Activated CD4-positive, alpha-beta T cell treated with anti-CD3 and anti-CD28 coated beads, Interleukin-2, amount 50 U/mL, for 48 hours (primary cell): ENCODE measurements at regions not wholly inside any gene's neighbourhood (a gene's known extent, or its start where the extent isn't known, plus 50 kb on each side); places are given as distances from the start of the nearest gene placed in this dataset.

Experiments
- DNase-seq, 2 experiments: peaks; one replicate each; pipeline ENCODE4 v3.0.0-alpha.2; 2020

DNA sequence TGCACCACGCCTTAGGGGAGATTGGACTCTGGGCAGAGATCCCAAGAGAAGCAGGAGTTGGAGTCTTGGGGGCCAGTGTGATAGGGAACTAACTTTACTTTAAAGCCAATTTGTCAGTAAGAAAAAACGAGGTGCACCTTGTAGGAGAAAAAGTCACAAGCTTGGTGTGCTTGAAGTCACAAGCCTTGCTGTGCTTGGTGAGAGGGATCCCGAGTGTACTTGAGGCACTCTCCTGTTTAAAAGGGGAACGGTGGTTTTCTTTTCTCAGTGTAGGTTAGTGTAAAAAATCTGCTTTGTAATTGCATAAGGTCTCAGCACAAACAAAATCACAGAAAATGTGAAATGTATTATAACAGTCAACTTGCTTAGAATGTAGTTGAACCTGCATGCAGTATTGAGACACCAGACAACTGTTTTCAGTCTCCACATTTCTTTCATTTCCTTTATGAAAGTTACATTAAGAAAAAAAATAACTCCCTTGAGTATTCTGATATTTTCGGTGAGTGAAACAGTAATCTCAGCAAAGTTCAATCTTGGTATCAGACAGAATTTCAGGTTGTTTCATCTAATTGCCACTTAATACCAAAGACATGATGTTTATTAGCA is 111.1 kb upstream of the DUSP22 start:
- no peak for DNase-seq

DNA sequence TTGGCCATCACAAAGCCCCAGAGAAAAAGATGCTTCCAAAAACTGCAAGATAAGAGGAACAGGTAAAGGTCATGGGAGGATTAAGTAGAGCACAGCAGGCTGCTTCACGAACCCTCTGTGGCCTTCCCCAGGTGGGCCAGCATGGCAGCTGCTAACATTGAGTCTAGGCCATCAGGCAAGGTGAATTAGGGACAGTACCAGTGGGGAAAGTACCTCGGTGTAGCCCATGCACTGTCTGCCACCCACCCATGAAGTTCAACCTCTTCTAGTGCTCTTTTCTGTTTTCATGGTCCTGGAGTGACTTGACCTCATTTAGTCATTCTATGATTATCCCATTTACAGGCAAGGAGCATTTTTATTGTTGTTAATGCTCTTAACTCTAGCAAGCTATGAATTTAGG is 108.6 kb upstream of the DUSP22 start:
- no peak for DNase-seq

DNA sequence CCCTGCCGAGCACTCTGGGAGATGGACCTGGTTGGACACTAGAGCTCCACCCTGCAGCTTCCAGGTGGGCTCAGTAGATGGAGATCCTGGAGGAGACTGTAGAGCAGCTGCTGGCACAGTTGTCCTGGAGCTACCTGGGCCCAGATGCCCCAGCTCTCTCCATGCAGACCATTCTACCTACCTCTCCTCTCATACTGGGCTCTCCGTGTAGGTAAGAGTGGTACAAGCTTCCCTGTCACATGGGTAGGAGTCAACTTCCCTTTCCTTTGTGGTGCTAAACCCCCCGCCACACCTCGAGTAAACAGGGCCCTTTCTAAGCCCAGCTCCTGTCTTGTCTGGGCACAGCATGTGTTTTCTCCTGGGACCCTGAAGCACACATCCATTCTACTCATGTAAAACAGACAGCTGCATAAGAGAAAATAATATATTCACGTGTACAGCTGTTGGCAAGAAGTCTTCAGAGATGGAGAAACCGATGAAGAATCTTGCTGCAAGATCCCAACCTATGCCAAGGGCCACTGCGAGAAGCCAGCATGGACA is 108.1 kb upstream of the DUSP22 start:
- no peak for DNase-seq

DNA sequence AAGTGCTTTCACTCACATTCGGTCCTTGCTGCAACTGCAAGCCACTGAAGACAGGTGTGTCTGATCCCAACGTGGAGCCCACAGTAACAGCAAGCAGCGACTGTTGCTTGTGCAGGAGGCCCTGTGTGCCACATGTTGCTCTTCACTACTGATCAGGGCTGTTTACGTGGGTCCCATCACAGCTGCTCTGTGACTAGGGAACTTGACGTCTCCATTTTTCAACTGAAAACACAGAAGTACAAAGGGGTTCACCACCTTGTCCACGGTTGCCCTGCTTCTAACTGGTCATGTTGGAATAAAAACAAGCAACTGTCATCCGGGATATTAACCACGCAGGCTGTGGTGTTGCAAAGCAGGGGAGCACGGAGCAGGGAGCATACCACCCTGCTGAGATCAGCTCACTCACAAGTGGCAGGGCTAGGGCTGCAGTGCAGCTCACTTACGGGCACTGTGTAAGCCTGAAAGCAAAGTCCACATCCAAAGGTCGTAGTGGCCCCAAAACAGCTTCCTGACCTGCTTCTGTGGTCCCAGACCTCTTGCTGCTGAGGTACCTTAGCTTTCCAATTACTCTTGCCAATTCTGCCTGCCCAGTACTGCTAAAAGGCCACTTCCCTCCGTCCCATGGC is 105.8 kb upstream of the DUSP22 start:
- DNase-seq = no peak

DNA sequence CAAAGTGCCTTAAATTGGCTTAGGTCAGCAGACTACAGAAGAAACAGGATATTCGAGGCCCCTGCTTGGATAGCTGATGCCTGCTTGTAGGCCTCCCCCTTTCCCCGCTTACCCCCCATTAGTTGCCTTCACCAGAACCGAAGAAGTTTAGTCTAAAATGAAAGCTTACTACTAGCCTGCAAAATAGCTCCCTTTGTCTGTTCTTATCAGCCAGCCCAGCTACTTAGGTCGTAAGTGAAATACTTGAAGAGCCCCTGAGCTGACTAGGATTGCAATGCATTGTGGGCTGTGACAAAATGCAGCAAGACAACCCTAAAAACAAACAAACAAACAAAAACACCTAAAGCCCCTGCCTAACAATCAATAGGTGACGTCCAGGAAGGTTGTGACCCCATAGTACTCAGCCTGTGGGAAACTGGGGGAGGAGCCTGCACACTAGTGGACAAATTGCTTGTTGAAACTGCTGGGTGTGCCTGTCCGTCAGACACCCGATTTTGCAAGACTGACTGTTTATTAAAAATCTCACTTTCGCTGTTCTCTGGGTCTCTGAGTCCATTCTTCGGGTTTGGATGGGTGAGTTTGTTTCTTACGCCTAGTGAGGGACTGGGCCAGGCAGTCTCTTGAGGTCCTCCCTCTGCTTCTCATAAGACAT is 105.0 kb upstream of the DUSP22 start:
- no peak for DNase-seq

DNA sequence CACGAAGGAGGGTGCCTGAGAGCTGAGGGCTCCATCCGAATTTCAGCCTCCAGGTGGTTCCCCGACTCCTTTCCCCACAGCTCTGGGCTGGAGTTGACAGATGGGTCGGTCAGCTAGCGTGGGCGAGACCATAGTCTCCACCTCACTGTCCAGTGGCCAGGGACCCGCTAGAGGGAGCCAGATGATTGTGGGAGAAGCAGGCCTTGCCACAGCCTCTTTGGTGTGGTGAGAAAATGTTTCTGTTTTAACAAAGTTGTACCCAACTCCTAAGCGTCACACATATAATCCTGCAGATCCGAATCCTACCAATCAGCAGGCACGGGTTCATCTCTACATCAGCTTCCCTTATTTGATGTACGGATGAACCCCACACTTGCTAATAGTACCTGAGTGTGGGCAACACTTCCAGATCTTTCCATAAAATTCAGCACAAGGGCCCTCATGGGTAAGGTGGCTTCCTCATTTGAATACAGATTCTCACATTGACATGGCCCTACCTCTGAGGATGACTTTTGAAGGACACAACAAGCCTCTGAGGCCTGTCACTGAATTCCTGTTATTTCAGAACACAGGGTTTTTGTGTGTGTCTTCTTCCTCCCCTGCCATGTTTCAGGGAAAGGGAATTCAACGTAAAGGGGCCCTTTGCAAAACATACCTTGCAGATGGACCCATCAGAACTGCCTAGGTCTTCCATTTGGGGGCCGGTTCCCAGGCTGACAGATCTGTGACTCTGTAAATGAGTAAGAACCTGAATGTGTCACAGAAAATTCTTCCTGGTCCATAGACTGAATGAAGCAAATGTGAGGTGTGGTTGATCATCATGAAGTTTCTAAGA is 103.2 kb upstream of the DUSP22 start:
- DNase-seq = peak; percentile 85 to 89

DNA sequence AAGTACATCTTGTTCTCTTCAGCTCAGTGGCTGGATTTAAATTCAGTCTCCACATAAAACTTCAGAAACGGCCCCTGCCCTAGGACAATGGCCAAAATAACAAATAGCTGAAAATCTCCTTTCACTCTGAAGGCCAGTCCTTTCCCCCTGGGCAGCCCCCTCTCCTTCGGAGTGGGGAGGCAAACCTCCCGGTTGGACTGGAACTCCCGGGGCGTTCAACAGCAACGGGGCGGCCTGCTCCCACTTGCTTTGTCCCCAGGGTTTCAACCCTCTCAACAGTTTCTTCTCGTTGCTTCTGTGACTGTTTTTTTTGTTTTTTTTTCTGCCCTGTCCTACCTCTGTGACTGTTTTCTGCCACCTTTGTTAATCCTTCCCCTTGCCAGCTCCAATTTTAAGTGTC is 102.6 kb upstream of the DUSP22 start:
- no peak for DNase-seq

DNA sequence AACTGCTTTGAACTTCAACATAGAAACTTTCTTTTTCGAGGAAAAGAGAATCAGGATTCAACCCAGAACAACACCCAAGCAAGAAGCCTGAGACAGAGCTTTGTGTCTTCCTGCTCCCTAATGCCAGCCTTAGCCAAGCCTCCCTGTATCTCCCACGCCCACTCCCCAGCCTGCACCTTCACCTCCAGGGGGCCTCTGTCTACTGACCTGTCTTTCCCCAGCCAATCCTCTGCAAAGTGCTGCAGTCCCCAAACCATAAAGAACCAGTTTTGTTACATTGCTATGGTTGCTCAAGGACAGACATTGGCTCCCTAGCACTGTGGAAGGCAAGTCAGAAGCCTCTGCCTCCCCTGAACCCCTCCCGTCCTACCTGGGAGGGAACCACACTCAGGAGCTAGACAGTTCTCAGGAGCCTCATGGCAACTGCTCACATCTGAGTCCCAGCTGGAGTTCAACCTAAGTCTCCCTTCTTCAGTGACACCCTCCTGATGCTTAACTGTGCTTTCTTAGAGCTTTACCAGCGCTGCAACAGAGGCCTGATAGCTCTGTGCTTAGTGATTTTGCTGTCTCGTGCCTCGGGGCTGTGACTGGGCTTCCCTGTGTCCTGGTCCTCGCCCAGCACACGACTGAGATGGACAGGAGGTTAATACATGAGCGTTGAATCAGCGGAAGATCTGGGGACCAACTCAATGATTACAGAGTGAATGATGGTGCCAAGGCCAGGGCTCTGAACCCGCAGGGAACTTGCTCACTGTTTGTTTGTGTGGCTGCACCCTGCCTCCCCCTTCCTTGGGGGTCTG is 101.5 kb upstream of the DUSP22 start:
- DNase-seq = no peak

DNA sequence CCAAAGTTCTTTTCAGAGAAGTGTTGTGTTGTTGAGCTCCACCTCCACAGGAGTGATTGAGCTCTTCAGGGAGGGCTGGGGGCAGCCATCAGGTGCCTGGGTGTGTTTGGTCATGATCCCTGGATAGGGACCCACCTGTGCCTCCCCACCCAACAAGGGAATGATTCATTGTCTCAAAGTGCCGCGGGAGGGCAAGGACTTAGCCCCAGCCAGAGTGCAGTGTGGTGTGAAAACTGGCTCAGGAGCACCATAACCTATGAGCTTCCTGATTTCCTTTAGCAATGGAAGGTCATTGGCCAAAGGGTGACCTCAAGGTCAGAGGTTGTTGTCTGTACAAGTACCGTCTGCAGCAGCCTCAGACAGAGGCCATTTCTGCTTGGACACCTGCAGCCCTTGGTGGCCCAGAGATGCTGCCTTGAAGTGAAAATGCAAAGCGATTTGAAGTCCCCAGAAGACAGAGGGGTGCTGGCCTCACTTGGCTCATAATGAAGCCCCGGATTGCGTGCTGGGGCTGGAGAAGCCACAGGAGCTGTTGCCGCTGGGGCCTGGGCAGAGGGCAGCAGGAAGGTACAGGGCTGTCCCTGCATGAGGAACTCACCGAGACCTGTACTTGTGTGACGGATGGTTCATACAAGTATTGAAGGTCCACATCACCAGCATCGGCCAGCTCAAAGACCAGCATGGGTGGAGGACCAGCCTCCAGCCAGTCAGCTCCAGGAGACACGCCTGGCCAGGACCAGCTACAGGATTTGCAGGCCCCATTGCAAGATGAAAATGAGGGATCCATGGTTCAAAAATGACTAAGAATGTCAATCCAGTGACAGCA is 100.6 kb upstream of the DUSP22 start:
- no peak for DNase-seq

DNA sequence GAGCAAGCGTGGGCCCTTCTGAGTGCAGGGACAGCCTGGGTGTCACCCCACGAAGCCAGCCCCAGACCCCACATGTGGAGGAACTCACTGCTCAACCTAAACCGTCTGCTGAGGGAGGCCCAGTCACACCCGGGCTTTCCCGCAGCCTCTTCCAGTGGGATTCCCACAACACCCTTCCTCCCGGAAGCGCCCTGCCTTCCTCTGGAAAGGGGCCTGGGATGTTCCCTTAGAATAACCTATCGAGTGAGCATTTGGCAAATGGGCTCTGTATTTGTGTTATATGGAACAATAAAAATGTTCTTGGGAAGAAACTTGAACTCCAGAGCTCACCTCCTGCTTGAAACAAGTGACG is 100.0 kb upstream of the DUSP22 start:
- DNase-seq = no peak

DNA sequence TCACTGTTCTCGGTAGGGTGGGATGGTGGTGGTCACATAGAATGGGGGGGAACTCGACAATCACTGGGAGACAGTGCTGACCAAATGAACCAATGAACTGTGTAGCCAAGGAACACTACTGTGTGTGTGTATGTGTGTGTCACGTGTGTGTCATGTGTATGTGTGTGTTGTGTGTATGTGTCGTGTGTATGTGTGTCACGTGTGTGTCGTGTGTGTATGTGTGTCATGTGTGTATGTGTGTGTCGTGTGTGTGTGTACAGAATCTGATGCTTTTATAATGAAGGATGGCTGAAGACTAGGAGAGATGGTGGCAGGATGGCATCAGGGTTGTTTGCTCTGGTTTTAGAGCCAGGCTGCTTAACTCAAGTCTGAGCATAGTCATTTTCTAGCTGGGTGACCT is 99.1 kb upstream of the DUSP22 start:
- no peak for DNase-seq

DNA sequence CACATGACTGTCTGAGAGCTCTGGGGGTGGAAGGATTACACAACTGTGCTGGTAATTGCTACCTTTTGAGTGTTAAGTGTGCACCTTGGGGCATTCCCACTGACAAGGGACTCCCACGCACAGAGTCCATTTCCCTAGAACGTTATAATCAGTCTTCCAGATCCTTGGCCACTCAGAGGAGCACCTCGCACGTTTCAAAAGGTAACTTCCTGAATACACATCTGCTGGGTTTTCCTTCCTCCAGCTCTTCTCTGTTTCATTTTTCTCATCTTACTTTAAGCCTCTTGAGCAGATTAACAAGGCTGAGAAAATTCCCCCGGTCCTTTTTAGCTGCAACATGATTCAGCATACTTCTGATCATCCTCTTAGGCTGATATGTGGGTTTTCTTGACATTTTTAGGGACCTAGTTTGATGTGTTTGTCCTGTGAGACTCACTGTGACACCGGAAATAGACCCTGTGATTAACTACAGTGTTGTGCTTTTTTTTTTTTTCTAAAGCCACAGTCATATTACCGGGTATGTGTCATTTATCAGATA is 98.4 kb upstream of the DUSP22 start:
- peak in 1 of 2 experiments; percentile 43 for DNase-seq

DNA sequence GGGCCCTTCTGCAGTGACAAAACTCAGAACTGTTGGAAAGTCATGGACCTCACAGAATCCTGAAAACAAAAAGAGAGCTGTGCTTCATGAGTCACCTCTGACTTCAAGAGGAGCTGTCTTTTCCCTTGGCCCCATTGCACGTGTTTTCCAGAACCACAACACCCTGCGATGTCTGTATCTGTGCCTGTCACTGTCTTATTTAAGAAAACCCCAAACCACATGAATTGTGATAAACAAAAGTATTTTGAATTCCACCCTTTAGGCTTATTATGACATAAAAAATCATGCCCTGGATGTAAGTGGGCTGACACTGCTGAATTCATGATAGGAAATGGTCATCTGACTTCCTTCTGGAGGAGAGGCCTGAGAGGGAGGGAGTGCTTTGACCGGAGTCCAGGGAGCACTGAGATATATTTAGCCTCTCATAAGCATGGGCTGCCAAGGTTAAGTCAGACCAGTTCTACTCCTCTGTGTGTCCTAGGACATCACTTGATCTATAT is 96.4 kb upstream of the DUSP22 start:
- DNase-seq = peak; percentile 58 to 68

DNA sequence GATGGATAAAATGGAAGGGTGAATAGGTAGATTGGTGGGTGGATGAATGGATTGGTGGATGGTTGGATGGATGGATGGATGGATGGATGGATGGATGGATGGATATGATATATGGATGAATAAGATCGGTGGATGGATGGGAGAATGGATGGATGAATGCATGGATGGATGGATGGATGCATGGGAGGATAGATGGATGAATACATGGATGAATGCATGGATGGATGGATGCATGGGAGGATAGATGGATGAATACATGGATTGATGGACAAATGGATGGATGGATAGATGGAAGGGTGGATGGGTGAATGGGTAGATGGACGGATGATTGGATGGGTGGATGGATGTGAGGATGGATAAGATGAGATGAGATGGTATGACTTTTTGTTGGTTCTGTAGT is 95.7 kb upstream of the DUSP22 start:
- DNase-seq = no peak

DNA sequence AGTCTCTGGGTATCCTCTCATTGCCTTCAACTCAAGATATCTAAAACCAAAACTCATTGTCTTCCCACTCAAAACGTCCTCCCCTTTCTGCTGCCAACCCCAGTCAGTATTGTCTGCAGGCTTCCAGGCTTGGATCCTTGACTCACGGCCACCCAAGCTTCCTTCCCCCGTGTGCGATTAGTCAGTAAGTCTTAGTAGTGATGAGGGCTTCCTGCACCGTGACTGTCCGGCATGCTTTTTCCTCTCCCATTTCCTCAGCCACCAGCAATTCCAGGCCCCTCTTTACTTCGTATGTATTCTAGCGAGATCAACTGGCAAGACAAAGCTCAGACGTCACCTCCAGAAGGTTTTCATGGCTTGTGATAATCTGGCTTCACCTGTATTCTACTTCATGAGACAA is 88.6 kb upstream of the DUSP22 start:
- no peak for DNase-seq

DNA sequence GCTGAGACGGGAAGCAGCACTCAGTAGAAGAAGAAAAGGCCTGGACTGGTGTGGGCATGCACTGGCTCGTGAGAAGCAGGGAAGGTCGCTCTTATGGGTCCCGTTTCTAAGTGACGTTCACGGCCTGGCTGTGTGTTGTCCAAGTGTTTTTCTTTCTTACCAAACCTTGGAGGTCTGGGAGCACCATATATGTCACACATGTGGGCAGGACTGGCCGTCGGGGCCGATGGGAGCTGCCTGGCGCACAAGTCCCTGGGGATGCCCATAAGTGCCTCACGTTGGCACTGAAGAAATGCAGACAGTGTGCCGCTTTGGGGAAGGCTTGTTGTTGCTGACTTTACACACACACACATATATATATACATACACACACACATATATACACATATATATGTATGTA is 86.0 kb upstream of the DUSP22 start:
- no peak for DNase-seq

DNA sequence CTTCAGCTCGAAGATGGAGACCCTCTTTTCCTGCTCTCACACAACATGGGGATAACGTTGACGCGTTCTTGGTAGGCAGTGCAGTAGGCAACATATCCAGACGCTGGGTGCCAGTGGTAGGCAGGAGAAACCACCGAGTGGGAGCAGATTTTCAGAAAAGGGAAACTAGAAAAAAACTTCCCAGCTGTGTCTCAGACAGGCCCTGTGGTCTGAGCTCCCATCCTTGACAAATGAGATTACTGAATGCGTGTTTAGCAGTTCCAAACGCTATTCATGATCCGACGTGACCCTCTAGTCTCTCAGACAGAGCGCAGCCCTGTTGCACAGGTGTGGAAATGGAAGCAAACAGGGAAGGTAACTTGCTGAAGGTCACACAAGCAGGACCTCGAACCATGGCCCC is 83.9 kb upstream of the DUSP22 start:
- no peak for DNase-seq

DNA sequence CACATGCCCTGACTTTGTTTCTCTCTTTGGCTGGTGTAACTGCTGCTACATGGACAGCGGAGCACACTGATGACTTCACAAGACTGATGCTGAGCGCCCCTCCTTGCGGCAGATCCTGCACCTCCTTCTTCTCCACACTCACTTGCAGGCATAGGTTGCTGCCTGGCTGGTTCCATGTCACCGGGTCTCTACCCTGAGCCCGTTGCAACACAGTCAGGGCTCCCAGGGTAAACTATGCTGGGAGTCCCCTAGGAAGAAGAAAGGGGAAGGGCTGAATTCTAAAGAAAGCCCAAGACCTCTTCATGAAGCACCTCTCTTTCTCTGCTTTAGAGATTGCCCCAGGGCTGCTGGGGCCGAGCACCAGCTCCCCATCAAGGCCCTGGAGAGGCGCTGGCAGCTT is 83.3 kb upstream of the DUSP22 start:
- no peak for DNase-seq

DNA sequence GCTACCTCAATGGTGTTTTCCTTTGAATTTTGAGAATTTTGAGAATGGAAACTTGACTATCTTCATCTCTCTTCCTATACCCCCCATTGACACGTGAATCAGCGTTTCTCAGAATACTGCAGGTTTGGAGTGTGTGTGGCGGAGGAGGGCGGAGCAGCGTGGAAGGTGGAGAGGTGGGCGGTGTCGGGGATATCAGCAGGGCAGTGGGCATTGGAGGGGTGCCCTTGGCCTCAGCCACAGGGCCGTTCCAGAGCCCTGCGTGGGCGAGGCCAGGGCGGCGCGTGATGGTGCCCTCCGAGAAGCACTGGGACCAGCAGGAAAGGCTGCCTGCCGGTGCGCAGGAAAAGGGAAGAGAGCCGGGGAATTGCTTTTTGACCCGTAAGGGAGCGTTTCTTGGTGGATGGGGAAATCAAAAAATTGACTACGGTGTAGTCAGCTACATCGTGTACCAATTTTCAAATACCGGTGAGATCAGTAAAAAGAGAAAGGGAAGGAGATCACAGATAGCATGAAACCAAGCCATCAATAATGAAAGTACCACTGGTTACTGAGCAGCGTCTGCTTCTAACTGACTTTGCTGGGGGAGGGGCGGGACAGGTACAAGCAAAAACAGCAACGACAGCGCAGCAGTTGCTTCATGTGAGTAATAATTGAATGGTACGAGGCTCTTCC is 82.7 kb upstream of the DUSP22 start:
- DNase-seq = peak; percentile 71 to 81

DNA sequence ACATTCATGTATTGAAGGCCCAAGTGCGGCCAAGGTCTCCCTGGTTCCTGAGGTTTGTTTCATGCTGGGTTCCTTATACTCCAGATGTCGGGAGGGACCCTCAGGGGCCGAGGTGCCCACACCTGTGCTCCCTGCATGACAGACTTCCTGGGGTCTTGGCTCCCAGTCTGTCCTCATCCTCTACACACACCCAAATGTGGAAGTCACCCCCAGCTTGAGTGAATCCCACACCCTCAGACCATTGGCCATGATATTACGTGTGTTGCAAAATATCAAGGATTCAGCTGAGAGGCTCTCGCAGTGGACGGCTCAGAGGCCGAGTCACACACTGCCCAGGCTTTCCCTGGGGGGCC is 82.2 kb upstream of the DUSP22 start:
- DNase-seq = no peak
